ENCODE measurements at regions not wholly inside any gene's neighbourhood (a gene's known extent, or its start where the extent isn't known, plus 50 kb on each side); places are given as distances from the start of the nearest gene placed in this dataset.

DNA sequence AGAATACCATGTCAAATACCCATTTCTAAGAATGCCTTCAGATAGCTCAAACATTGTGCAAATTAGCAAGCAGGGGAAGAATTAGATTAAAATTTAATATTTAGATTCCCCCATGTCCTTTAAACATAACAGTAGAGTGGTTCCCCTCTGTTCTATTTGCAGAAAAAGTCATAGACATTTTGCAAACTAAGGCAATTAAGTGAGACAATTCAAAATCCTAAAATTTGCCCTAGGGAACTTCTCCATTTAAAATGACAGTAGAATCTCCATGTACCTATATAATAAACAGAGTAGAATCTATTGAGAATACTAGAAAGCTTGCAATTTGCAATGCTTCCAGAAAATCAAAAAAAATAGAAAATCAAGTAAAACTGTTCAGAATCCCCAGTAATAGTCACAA, 340.6 kb downstream of the TBL1XR1 start:
- H3K36me3 ChIP-seq (ENCODE audit: low read depth), result no peaks in the 10 kb centered on the region
- H3K4me1 ChIP-seq (ENCODE audit: insufficient read depth), result no peaks in the 10 kb centered on the region
- no peak overlapping the region for H3K4me3 ChIP-seq
- H3K9ac ChIP-seq, result no peak overlapping the region
- no peaks in the 10 kb centered on the region for H3K27me3 ChIP-seq (replicated peaks; ENCODE audit: insufficient read depth)
- TF ChIP-seq EZH2phosphoT487 (IDR thresholded peaks at IDR 0.05; ENCODE audit: insufficient read depth, low read depth), result no peak
- no peak for TF ChIP-seq EZH2 (IDR thresholded peaks at IDR 0.05; ENCODE audit: insufficient read depth, poor library complexity, severe bottlenecking)
- H3K4me2 ChIP-seq (ENCODE audit: unreplicated experiment), result no peak overlapping the region
- no peaks in the 10 kb centered on the region for H3K9me3 ChIP-seq (ENCODE audit: low read depth)
- no peak for DNase-seq
- in situ Hi-C loops (cut with MboI), result no loop called here
- H3K79me2 ChIP-seq (ENCODE audit: insufficient read depth), result no peaks in the 10 kb centered on the region
- H3K9me2 ChIP-seq (ENCODE audit: insufficient read depth), result no peaks in the 10 kb centered on the region
- H3F3A ChIP-seq (ENCODE audit: insufficient read depth), result no peaks in the 10 kb centered on the region
- no peak overlapping the region for H2AFZ ChIP-seq
- no peaks in the 10 kb centered on the region for H4K20me1 ChIP-seq (ENCODE audit: insufficient read depth)
- H3K27ac ChIP-seq, result no peak overlapping the region

GRCh38 chr3:176855901-176856486, 341.3 kb downstream of the TBL1XR1 start:
- Histone ChIP-seq H3K4me1 (ENCODE audit: insufficient read depth) (no peaks in the 10 kb centered on the region), H3K27me3 (replicated peaks; ENCODE audit: insufficient read depth) (no peaks in the 10 kb centered on the region), H3K36me3 (ENCODE audit: low read depth) (no peaks in the 10 kb centered on the region), H3K9me2 (ENCODE audit: insufficient read depth) (no peaks in the 10 kb centered on the region), H3K79me2 (ENCODE audit: insufficient read depth) (no peaks in the 10 kb centered on the region), H3K4me2 (ENCODE audit: unreplicated experiment) (no peak overlapping the region), H3K4me3 (no peak overlapping the region), H3F3A (ENCODE audit: insufficient read depth) (no peaks in the 10 kb centered on the region), H4K20me1 (ENCODE audit: insufficient read depth) (no peaks in the 10 kb centered on the region), H3K27ac (no peak overlapping the region), H2AFZ (no peak overlapping the region), H3K9ac (no peak overlapping the region), H3K9me3 (ENCODE audit: low read depth) (no peaks in the 10 kb centered on the region)
- WGBS, 2 experiments (ENCODE audit: low coverage in 1 of 2, low lambda C conversion rate in 2 of 2, missing lambda C conversion rate in 2 of 2), result 44 to 54% methylated on average over 2 of the region's 2 CpGs
- in situ Hi-C loops (cut with MboI), result no loop called here
- no peak for DNase-seq
- TF ChIP-seq EZH2 (IDR thresholded peaks at IDR 0.05; ENCODE audit: insufficient read depth, poor library complexity, severe bottlenecking) (no peak), EZH2phosphoT487 (IDR thresholded peaks at IDR 0.05; ENCODE audit: insufficient read depth, low read depth) (no peak)

- WGBS, 2 experiments (ENCODE audit: low coverage in 1 of 2, low lambda C conversion rate in 2 of 2, missing lambda C conversion rate in 2 of 2), result 52 to 53% methylated on average over 4 of the region's 4 CpGs
- Histone ChIP-seq H3K9me3 (ENCODE audit: low read depth) (no peaks in the 10 kb centered on the region), H3K36me3 (ENCODE audit: low read depth) (no peaks in the 10 kb centered on the region), H3K27ac (no peak overlapping the region), H3K4me1 (ENCODE audit: insufficient read depth) (no peaks in the 10 kb centered on the region), H4K20me1 (ENCODE audit: insufficient read depth) (no peaks in the 10 kb centered on the region), H3K27me3 (replicated peaks; ENCODE audit: insufficient read depth) (no peaks in the 10 kb centered on the region), H3K4me2 (ENCODE audit: unreplicated experiment) (no peak overlapping the region), H3K9ac (no peak overlapping the region), H3F3A (ENCODE audit: insufficient read depth) (no peaks in the 10 kb centered on the region), H3K9me2 (ENCODE audit: insufficient read depth) (no peaks in the 10 kb centered on the region), H2AFZ (no peak overlapping the region), H3K4me3 (no peak overlapping the region), H3K79me2 (ENCODE audit: insufficient read depth) (no peaks in the 10 kb centered on the region)
- TF ChIP-seq EZH2 (IDR thresholded peaks at IDR 0.05; ENCODE audit: insufficient read depth, poor library complexity, severe bottlenecking), result no peak
- TF ChIP-seq EZH2phosphoT487 (IDR thresholded peaks at IDR 0.05; ENCODE audit: insufficient read depth, low read depth), result no peak
- no peak for DNase-seq
- in situ Hi-C loops (cut with MboI), result no loop called here
These were observed 342.1 kb downstream of the TBL1XR1 start for GRCh38 chr3:176855213-176855612.

GRCh38 chr3:176850498-176850897, 346.8 kb downstream of the TBL1XR1 start:
- Histone ChIP-seq H3K27ac (no peak overlapping the region), H3K4me1 (ENCODE audit: insufficient read depth) (no peaks in the 10 kb centered on the region), H2AFZ (no peak overlapping the region), H3F3A (ENCODE audit: insufficient read depth) (no peaks in the 10 kb centered on the region), H3K36me3 (ENCODE audit: low read depth) (no peaks in the 10 kb centered on the region), H3K9me2 (ENCODE audit: insufficient read depth) (no peaks in the 10 kb centered on the region), H4K20me1 (ENCODE audit: insufficient read depth) (no peaks in the 10 kb centered on the region), H3K9me3 (ENCODE audit: low read depth) (no peaks in the 10 kb centered on the region), H3K27me3 (replicated peaks; ENCODE audit: insufficient read depth) (no peaks in the 10 kb centered on the region), H3K79me2 (ENCODE audit: insufficient read depth) (no peaks in the 10 kb centered on the region), H3K9ac (no peak overlapping the region), H3K4me2 (ENCODE audit: unreplicated experiment) (no peak overlapping the region), H3K4me3 (no peak overlapping the region)
- no peak for DNase-seq
- TF ChIP-seq EZH2 (IDR thresholded peaks at IDR 0.05; ENCODE audit: insufficient read depth, poor library complexity, severe bottlenecking) (no peak), EZH2phosphoT487 (IDR thresholded peaks at IDR 0.05; ENCODE audit: insufficient read depth, low read depth) (no peak)
- WGBS, 2 experiments (ENCODE audit: low coverage in 1 of 2, low lambda C conversion rate in 2 of 2, missing lambda C conversion rate in 2 of 2), result 55 to 57% methylated on average over 6 of the region's 6 CpGs
- in situ Hi-C loops (cut with MboI), result no loop called here
